Parathyroid adenoma (tissue), 2 donors: ENCODE measurements at regions not wholly inside any gene's neighbourhood (a gene's known extent, or its start where the extent isn't known, plus 50 kb on each side); places are given as distances from the start of the nearest gene placed in this dataset.

ENCODE experiments used
- H2AFZ ChIP-seq: fragments of 300-600 bp; sonication (generic); one replicate; pipeline ENCODE4 v1.7.0; 2017; ENCODE audit warnings: antibody characterized with exemption, mild to moderate bottlenecking
- H3K27ac ChIP-seq: fragments of 300-600 bp; sonication (generic); one replicate; pipeline ENCODE4 v1.7.0; 2017
- H3K27me3 ChIP-seq: fragments of 300-600 bp; sonication (generic); one replicate; pipeline ENCODE4 v1.7.0; 2017; ENCODE audit warnings: low read length; ENCODE audit not compliant: control insufficient read depth, insufficient read depth
- H3K36me3 ChIP-seq: fragments of 300-600 bp; sonication (generic); one replicate; pipeline ENCODE4 v1.7.0; 2017; ENCODE audit warnings: low read length; ENCODE audit not compliant: control insufficient read depth, insufficient read depth
- H3K4me1 ChIP-seq: fragments of 300-600 bp; sonication (generic); one replicate; pipeline ENCODE4 v1.7.0; 2017; ENCODE audit warnings: control low read depth
- H3K4me2 ChIP-seq: fragments of 300-600 bp; sonication (generic); one replicate; pipeline ENCODE4 v1.7.0; 2017; ENCODE audit warnings: low read length
- H3K4me3 ChIP-seq: fragments of 300-600 bp; sonication (generic); one replicate; pipeline ENCODE4 v1.7.0; 2017; ENCODE audit warnings: low read depth, low read length
- H3K79me2 ChIP-seq: fragments of 300-600 bp; sonication (generic); one replicate; pipeline ENCODE4 v1.7.0; 2017; ENCODE audit warnings: control low read depth
- H3K9ac ChIP-seq: fragments of 300-600 bp; sonication (generic); one replicate; pipeline ENCODE4 v1.7.0; 2017; ENCODE audit warnings: mild to moderate bottlenecking
- H3K9me3 ChIP-seq: fragments of 300-600 bp; sonication (generic); one replicate; pipeline ENCODE4 v1.7.0; 2017; ENCODE audit warnings: low read length; ENCODE audit not compliant: control insufficient read depth
- CTCF ChIP-seq: fragments of 300-600 bp; sonication (generic); IDR thresholded peaks from one replicate; pipeline ENCODE4 v1.7.0; 2017; ENCODE audit warnings: antibody characterized with exemption, mild to moderate bottlenecking
- donor health status: primary hyperparathyroidism.

GRCh38 chr21:26365849-26366248 lies 195.3 kb upstream of the APP start:
- no peak for TF ChIP-seq CTCF
- Histone ChIP-seq H3K9ac (no peak overlapping the region), H2AFZ (no peak overlapping the region), H3K27ac (no peak overlapping the region), H3K4me2 (no peak overlapping the region), H3K36me3 (no peaks in the 10 kb centered on the region), H3K79me2 (no peaks in the 10 kb centered on the region), H3K4me1 (no peaks in the 10 kb centered on the region), H3K4me3 (no peak overlapping the region), H3K9me3 (no peaks in the 10 kb centered on the region), H3K27me3 (no peaks in the 10 kb centered on the region)

- Histone ChIP-seq H3K79me2 (no peaks in the 10 kb centered on the region), H3K4me1 (no peaks in the 10 kb centered on the region), H3K9ac (no peak overlapping the region), H3K4me2 (no peak overlapping the region), H3K4me3 (no peak overlapping the region), H3K36me3 (no peaks in the 10 kb centered on the region), H3K27me3 (no peaks in the 10 kb centered on the region), H3K27ac (no peak overlapping the region), H3K9me3 (no peaks in the 10 kb centered on the region), H2AFZ (no peak overlapping the region)
- no peak for TF ChIP-seq CTCF
Measured at GRCh38 chr21:26351661-26352060, 181.1 kb upstream of the APP start.

GRCh38 chr21:26332867-26333266 lies 162.3 kb upstream of the APP start:
- Histone ChIP-seq H3K4me2 (no peak overlapping the region), H3K4me1 (no peaks in the 10 kb centered on the region), H3K27me3 (no peaks in the 10 kb centered on the region), H3K27ac (no peak overlapping the region), H3K36me3 (no peaks in the 10 kb centered on the region), H3K9me3 (no peaks in the 10 kb centered on the region), H3K9ac (no peak overlapping the region), H3K79me2 (no peaks in the 10 kb centered on the region), H3K4me3 (no peak overlapping the region), H2AFZ (no peak overlapping the region)
- no peak for TF ChIP-seq CTCF

- Histone ChIP-seq H3K4me3 (no peak overlapping the region), H3K9me3 (no peaks in the 10 kb centered on the region)
- no peak for TF ChIP-seq CTCF
Measured at GRCh38 chr21:26331205-26331980, 160.8 kb upstream of the APP start.

GRCh38 chr21:26320596-26320995 lies 150.0 kb upstream of the APP start:
- Histone ChIP-seq H3K9ac (no peak overlapping the region), H3K4me1 (no peaks in the 10 kb centered on the region), H3K4me3 (no peak overlapping the region), H3K79me2 (no peaks in the 10 kb centered on the region), H3K4me2 (no peak overlapping the region), H3K27ac (no peak overlapping the region), H2AFZ (no peak overlapping the region), H3K9me3 (no peaks in the 10 kb centered on the region), H3K36me3 (no peaks in the 10 kb centered on the region), H3K27me3 (no peaks in the 10 kb centered on the region)
- TF ChIP-seq CTCF: no peak

More at GRCh38 chr21:26331205-26331980, 160.8 kb upstream of the APP start:
- Histone ChIP-seq H3K4me2 (no peak overlapping the region), H3K4me1 (no peaks in the 10 kb centered on the region), H3K27me3 (no peaks in the 10 kb centered on the region), H3K36me3 (no peaks in the 10 kb centered on the region), H3K79me2 (no peaks in the 10 kb centered on the region), H2AFZ (no peak overlapping the region), H3K27ac (no peak overlapping the region), H3K9ac (no peak overlapping the region)
